Activated B cell treated with CpG ODN at 0.5 μM for 24 hours (primary cell): ENCODE measurements at regions not wholly inside any gene's neighbourhood (a gene's known extent, or its start where the extent isn't known, plus 50 kb on each side); places are given as distances from the start of the nearest gene placed in this dataset.

Source experiments
- ATAC-seq: fragments of 200-7000 bp; cut with Tn5 transposase; one replicate; pipeline ENCODE4 v1.10.0; 2021; ENCODE audit warnings: low read depth, mild to moderate bottlenecking, moderate library complexity
- CTCF ChIA-PET: fragments of 350-600 bp; sonication (Branson Sonifier 250); formaldehyde crosslinking; loops from one replicate; lab custom pipeline; 2021; ENCODE audit warnings: antibody characterized with exemption; lab: Charles Lee
- POLR2A ChIA-PET: fragments of 350-600 bp; sonication (Branson Sonifier 250); formaldehyde crosslinking; loops from one replicate; lab custom pipeline; 2021; ENCODE audit warnings: antibody characterized with exemption; lab: Charles Lee
- DNase-seq: peaks from one replicate; pipeline ENCODE4 v3.0.0; 2022
- H3K27ac Mint-ChIP-seq: one replicate; pipeline ENCODE4 v1.8.0; 2020; ENCODE audit warnings: mixed read lengths
- H3K27me3 Mint-ChIP-seq: one replicate; pipeline ENCODE4 v1.8.0; 2021; ENCODE audit warnings: mixed read lengths
- H3K36me3 Mint-ChIP-seq: one replicate; pipeline ENCODE4 v1.8.0; 2021; ENCODE audit warnings: low read depth, mixed read lengths
- H3K4me1 Mint-ChIP-seq: one replicate; pipeline ENCODE4 v1.8.0; 2021; ENCODE audit warnings: mixed read lengths
- H3K4me3 Mint-ChIP-seq: one replicate; pipeline ENCODE4 v1.8.0; 2020; ENCODE audit warnings: mild to moderate bottlenecking, mixed read lengths
- H3K9me3 Mint-ChIP-seq: one replicate; pipeline ENCODE4 v1.8.0; 2020; ENCODE audit warnings: mixed read lengths
- CTCF ChIP-seq: fragments of 200-600 bp; IDR thresholded peaks from one replicate; pipeline ENCODE4 v1.8.0; 2022; ENCODE audit warnings: antibody characterized with exemption, mild to moderate bottlenecking
- intact Hi-C: fragments of 100-400 bp; cut with micrococcal nuclease; formaldehyde crosslinking; loops from one replicate; pipeline ENCODE4 v1.15.1; 2024

GRCh38 chr3:75076481-75076880 lies 462.0 kb upstream of the CNTN3 start:
- DNase-seq = no peak
- H3K4me1 Mint-ChIP-seq = no peaks in the 10 kb centered on the region
- H3K4me3 Mint-ChIP-seq = no peak overlapping the region
- no peak for ATAC-seq
- peaks cover 7% of the 10 kb centered on the region for H3K9me3 Mint-ChIP-seq
- POLR2A ChIA-PET = no interaction called here
- no peaks in the 10 kb centered on the region for H3K27me3 Mint-ChIP-seq
- intact Hi-C loops = no loop called here
- H3K27ac Mint-ChIP-seq = no peak overlapping the region
- CTCF ChIA-PET = no interaction called here
- H3K36me3 Mint-ChIP-seq = no peaks in the 10 kb centered on the region
- TF ChIP-seq CTCF = no peak

- no peak for DNase-seq
- Mint-ChIP-seq H3K9me3 (peaks cover 7% of the 10 kb centered on the region), H3K27ac (no peak overlapping the region), H3K36me3 (no peaks in the 10 kb centered on the region), H3K4me3 (no peak overlapping the region), H3K4me1 (no peaks in the 10 kb centered on the region), H3K27me3 (no peaks in the 10 kb centered on the region)
- ChIA-PET POLR2A (no interaction called here), CTCF (no interaction called here)
- intact Hi-C loops = no loop called here
- TF ChIP-seq CTCF = no peak
- no peak for ATAC-seq
These were observed 463.8 kb upstream of the CNTN3 start for GRCh38 chr3:75078290-75078689.

GRCh38 chr3:75082845-75083244 lies 468.4 kb upstream of the CNTN3 start:
- H3K9me3 Mint-ChIP-seq = peaks cover 4% of the 10 kb centered on the region

GRCh38 chr3:75089841-75090240 lies 475.4 kb upstream of the CNTN3 start:
- no peaks in the 10 kb centered on the region for H3K4me1 Mint-ChIP-seq
- H3K9me3 Mint-ChIP-seq = peaks cover 3% of the 10 kb centered on the region
- ChIA-PET POLR2A (no interaction called here), CTCF (no interaction called here)
- no peak overlapping the region for H3K4me3 Mint-ChIP-seq
- no peaks in the 10 kb centered on the region for H3K36me3 Mint-ChIP-seq
- intact Hi-C loops = no loop called here
- TF ChIP-seq CTCF = no peak
- ATAC-seq (no peak), DNase-seq (no peak)
- no peaks in the 10 kb centered on the region for H3K27me3 Mint-ChIP-seq
- H3K27ac Mint-ChIP-seq = no peak overlapping the region

More at GRCh38 chr3:75082845-75083244, 468.4 kb upstream of the CNTN3 start:
- Mint-ChIP-seq H3K4me3 (no peak overlapping the region), H3K27ac (no peak overlapping the region), H3K27me3 (no peaks in the 10 kb centered on the region), H3K36me3 (no peaks in the 10 kb centered on the region), H3K4me1 (no peaks in the 10 kb centered on the region)
- ATAC-seq (no peak), DNase-seq (no peak)
- intact Hi-C loops = no loop called here
- POLR2A ChIA-PET = no interaction called here
- CTCF ChIA-PET = no interaction called here
- TF ChIP-seq CTCF = no peak

- Mint-ChIP-seq H3K36me3 (no peaks in the 10 kb centered on the region), H3K27me3 (no peaks in the 10 kb centered on the region), H3K27ac (no peak overlapping the region), H3K4me3 (no peak overlapping the region), H3K9me3 (peaks cover 14% of the 10 kb centered on the region), H3K4me1 (no peaks in the 10 kb centered on the region)
- ChIA-PET POLR2A (no interaction called here), CTCF (no interaction called here)
- no peak for ATAC-seq
- intact Hi-C loops = no loop called here
- no peak for TF ChIP-seq CTCF
- no peak for DNase-seq
These were observed 487.1 kb upstream of the CNTN3 start for GRCh38 chr3:75101329-75102147.
